GM21526 (cell line): ENCODE measurements at regions not wholly inside any gene's neighbourhood (a gene's known extent, or its start where the extent isn't known, plus 50 kb on each side); places are given as distances from the start of the nearest gene placed in this dataset.

Experiments
- ATAC-seq: cut with Tn5 transposase; IDR thresholded peaks from one replicate; pipeline ENCODE4 v1.9.1; 2021; ENCODE audit warnings: moderate library complexity; ENCODE audit not compliant: unreplicated experiment, low FRiP score

DNA sequence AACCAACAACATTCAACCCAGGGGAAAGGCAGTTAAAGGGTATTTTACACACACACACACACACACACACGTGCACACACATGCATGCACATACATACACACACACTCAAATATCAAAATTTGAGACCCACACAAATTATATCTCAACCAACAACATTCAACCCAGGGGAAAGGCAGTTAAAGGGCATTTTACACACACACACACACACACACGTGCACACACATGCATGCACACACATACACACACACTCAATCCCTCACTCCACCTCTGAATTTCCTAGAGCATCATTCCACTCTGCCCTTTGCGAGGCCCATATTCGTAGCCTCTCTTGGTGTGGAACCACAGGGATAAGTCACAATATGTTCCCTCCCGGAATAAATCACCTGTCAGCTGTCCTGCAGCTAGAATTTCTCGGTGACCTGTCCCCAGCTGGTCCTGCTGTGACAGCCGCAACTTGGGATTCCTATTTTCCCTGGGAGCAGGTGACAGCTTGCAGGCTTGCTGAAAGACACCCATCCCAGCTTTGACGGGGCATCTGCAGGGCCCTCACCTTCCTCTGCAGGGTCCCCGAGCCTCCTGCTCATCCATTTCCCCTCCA, 122.7 kb downstream of the PSMG1 start:
- no peak for ATAC-seq

DNA sequence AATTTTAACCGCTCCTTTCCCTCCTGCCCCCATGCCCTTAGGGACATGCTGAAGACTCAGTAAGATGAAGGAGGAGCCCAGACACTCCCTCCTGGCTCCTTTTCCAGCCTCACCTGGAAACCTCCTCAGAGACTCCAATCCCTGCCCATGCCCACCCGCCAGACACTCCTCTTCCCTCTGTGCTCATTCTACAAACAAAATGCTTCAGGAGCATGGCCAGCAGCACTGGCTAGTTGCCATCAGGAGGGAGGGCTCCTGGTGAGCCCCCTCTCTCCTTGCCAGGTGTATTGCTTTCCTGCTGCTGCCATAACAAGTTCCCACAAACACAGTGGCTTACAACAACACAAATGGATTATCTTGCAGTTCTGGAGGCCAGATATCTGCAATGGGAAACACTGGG, 126.1 kb downstream of the PSMG1 start:
- ATAC-seq: no peak

DNA sequence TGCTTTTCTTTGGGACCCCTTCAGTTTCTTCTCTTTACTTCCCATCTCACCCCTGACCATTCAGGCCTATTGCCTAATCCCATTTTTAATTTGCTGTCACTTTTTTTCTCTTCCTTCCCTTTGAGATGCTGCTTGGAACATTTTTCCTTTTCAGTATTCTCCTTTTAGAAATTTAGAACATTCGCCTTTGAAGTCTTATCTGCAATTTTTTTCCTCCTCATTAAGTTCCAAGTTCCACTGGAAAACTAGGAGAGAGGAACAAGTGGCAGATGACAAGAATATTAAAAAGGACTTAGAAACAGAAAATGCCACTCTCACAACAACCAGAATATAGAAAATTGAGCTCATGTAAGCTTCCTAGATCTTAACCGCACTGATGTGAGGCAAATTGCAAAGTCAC, 126.6 kb downstream of the PSMG1 start:
- ATAC-seq: no peak

DNA sequence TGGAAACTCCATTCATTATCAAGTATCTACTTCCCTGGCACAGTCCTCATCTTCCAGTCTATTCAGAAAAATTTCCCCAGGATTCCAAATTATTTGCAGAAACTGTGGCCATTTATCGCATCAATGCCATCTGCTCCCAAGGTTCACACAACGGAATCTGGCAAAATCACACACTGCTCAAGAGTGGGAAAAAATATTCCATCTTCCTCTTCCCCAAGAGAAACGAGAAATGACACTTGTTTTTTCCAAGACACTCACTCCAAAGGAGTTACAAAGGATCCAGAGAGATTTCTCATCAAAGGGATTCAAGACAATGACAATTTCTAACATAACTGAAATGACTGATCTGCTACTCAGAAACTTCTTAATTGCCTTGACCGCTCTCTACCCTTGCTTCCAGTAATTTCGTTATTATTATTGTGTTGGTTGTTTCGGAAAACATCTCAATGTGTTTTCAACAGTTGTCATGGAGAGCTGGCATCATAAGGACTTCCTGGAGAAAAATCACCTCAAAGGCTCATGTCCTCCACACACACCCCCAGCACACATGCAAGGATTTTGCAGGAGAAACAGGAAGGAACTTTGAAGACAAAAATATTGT, 128.0 kb downstream of the PSMG1 start:
- no peak for ATAC-seq

DNA sequence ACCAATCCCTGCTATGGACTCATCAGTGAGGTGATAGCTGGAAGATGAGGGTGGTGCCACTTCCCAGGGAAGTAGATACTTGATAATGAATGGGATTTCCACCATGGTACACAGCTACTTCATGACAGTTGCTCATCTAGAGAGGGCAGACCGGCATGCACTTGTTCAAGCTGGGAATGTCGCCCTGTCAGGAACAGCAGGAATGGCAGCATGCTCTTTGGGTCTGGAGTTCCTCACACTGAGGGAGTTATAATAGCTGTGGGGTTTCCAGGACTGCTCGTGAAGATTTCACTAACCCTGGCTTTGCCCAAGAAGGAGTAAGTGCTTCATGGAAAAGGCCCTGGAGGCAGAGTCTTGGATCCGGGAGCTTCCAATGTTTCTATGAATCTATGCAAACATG, 129.2 kb downstream of the PSMG1 start:
- no peak for ATAC-seq

DNA sequence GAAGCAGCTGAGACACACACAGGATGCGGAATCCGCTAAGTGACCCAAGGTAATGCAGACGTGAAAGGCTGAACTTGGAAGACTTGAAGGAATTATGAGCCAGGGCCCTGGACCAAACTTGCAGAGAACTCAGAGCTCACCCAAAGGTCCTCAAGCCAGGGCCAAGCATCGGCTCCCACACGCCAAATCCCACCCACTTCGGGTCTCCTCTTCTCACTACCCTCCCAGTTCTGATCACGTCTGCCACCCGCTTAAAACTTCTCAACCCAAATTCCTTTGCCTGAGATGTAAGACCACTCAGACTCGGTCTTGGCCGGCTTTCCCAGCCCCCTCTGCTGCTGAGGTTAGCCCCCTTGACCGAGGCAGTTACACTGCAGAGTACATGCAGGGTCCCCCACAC, 130.1 kb downstream of the PSMG1 start:
- ATAC-seq: no peak

DNA sequence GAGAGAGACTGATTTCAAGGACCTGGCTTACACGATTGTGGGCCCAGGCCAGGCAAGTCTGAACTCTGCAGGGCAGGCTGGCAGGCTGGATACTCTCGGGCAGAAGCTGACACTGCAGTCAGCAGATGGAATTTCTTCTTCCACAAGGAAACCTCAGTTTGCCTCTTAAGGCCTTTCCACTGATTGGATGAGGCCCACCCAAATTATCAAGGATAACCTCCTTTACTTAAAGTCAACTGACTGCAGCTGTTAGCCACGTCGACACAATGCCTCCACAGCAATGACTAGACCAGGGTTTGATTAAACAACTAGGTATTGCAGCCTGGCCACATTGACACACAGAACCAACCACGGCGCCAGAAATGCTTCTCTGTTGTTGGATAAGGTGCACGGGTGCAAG, 130.5 kb downstream of the PSMG1 start:
- ATAC-seq: no peak

DNA sequence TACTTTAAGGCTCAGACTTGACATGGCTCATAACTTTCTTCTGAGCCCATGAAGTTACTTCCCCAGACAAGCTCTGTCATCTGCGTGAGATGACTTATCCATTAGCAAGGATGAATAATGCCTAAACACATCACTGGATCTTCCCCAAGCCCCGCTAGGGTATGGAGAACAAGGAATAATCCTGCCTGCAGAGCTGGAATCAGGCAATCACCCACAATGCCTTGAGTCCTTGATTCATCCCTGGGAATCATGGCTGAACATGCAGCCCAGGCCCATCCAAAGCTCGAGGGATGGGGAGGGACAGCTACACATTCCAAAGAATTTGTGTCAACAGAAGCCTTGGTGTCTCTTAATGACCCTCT, 131.7 kb downstream of the PSMG1 start:
- no peak for ATAC-seq

DNA sequence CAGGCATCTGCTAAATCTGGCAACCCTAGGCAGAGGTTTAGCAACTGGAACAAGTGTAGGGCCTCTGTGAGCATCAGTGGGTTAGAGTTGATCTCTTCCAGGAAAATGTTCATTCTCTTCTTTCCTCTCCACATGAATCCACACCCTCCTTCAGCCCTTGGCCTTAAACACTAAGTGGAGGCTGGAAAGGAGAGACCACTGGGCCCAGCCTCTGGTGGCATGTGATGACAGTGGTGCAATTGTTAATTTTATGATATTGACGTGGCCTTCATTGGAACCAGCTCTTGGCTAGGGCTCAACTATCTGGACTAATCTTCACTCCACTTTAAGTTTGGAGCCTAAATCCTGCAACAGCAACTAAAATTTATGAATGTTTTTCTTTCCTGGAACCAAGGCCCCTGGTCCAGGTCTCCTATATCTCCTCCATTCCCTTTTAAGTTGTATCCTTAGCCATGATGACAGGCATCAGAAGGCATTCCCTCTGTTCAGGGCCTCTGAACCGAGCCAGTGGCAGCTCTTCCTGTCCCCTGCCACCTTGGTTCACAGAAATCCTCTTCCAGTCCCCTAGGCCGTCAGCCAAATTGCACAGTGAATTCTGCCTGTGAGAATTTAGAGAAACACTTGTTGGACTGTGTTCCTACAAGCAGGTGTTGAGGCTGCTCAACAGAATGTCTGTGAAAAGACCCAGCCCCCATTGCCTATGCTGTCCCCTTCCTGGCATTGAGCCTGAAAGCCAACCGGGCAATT, 132.2 kb downstream of the PSMG1 start:
- ATAC-seq: no peak

DNA sequence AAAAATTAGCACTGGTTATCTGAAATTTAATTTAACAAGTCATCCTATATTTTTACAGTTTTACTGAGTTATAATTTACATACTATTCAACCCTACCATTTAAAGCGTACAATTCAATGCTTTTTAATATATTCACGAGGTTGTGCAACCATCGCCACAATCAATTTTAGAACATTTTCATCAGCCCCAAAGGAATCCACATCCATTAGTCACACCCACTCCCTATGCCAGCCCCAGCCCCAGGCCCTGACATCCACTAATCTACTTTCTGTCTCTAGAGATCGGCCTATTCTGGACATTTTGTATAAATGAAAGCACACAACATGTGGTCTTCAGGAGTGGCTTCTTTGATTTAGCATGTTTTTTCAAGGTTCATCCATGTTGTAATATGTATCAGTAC, 134.7 kb downstream of the PSMG1 start:
- no peak for ATAC-seq

DNA sequence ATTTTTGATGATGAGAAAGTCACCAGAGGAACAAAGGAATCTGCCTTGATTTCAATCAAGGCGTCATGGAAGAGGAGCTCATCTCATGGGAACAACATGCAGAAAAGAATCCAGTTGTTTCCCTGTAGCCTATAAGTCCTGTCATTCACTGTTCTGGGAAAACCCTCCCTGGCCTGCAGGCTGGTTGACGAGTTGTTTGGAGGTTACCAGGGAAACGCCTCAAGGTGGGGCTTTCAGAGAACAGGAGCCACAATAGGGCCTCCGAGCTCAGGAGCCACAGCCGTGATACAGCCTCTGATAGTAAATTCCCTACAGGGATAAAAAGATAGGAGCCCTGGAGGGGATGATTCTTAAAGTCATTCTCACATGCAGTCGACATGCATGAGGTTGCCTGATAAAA, 135.2 kb downstream of the PSMG1 start:
- ATAC-seq: no peak

DNA sequence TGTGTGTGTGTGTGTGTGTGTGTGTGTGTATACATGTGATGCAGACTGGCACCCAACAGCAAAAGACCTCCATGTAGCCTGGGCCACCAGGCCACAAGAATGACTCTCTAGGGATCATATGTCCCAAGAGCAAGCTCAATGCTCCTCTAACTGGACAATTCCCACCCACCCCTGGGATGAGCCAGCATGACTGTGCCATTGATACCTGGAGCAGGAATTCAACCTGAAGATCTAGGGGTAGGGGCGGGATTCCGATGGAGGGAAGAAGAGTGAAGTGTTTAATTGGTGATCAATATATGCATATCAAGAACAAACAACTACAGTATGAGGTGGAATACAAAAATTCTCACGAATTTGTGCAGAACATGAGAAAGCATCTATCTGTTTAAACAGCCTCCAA, 136.2 kb downstream of the PSMG1 start:
- ATAC-seq: no peak

DNA sequence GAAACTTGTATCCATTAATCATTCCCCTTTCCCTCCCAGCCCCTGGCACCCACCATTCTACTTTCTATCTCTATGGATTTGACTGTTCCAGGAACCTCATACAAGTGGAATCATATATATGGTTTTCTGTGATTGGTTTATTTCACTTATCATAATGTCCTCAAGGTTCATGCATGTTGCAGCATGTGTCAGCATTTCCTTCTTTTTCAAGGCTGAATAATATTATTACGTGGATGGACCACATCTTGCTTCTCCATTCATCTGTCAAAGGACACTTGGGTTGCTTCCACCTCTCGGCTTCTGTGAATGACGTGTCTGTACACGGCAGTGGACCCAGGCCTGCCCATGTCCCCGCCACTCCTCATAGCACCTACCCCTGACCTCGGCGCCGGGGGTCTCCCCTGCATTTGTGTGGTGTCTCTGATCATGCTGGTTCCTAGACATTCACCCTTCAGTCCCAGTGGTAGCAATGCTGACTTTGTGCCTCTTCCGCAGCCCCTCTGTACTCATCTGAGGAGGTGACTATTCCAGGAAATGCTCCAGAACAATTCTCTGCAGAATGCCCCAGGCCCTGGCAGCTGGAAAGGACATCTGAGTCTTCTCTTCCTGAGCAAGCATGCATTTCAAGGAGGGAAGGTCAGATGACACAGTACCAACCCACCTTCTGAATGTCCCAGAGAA, 136.9 kb downstream of the PSMG1 start:
- ATAC-seq: no peak

DNA sequence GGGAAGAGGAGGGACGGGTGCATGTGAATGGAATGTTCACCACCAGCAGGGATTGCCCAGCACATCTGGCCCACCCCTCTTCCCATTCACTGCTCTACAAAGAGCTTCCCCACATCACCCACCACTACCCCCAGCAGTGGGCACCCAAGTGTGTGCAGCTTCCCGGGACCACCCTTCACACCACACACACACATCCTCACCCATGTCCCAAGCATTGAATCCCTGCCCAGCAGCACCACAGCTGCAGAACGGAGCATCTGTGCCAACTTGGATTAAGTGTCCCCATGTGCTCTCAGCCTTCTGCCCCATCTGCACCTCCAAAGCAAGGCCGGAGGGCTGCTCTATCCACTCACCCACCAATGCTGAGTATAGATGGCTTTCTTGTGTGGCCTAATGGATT, 141.4 kb downstream of the PSMG1 start:
- ATAC-seq: no peak

DNA sequence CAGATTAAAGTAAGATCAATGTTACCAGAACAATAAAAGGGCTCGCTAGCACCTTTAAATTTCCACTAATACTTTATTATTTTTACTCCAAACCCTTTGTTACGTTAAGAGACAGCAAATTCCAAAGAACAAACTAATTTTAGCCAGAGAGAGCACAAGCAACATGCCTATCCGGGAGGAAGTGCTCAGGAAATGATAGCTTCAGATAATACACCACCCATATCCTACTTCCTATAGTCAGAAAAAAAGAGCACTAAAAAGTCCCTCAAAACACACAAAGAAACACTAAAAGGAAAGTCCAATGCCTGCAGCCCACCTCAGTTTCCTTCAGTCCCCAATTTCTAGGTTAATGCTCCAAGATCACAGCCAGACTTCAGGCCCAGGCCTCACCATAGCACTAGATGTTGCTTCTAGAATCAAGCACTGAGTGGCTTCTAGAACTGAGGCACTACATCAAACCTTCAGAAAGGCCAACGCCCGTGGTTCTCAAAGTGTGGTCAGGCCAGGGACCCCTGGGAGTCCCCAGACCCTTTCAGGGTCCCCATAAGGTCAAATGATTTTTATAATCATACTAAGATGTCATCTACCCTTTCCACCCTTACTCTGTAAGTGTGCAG, 142.6 kb downstream of the PSMG1 start:
- no peak for ATAC-seq

DNA sequence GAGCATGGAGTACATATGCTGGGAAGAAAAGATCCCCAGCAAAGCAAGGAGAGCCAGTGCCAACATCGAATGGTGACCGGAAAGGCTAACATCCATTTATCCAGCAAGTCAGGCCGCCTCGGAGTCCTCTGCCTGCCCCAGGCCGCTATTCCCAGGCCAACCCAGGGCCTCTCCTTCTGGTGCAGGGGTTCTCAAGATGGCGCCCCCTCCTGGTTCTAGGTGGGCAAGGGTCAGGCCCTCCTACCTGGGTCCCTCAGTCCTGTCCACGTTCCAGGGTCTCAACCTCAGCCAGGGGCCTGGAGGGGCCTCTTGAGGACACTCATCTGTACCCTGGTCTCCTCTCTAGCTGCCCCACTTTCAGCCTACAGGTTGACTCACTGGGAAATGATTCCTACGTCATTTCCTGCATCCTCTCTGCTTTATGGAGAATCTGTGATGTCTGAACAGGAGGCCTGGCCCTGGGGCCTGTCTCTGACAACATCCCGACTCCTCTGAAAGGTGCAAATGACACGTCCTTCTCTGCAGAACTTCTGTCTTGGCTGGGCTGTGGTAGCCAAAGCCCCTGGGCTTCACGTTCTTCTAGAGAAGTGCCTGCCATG, 145.3 kb downstream of the PSMG1 start:
- no peak for ATAC-seq

DNA sequence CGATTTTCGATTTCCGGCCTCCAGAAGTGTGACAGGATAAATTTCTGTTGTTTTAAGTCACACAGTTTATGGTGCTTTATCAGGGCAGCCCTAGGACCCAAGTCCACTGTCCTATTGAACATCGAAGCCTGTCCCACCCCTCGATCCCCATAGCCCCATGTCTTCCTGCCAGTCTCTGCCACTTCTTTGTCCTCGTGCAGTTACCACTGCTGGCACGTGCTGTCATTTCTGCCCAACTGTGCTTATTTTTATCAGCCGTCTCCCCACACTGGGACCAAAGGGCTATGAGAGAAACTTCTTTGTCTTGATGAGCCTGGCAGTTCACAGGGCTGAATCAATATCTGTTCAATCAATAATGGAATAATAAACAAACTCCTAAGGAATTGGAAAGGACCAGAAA, 146.7 kb downstream of the PSMG1 start:
- ATAC-seq: no peak

DNA sequence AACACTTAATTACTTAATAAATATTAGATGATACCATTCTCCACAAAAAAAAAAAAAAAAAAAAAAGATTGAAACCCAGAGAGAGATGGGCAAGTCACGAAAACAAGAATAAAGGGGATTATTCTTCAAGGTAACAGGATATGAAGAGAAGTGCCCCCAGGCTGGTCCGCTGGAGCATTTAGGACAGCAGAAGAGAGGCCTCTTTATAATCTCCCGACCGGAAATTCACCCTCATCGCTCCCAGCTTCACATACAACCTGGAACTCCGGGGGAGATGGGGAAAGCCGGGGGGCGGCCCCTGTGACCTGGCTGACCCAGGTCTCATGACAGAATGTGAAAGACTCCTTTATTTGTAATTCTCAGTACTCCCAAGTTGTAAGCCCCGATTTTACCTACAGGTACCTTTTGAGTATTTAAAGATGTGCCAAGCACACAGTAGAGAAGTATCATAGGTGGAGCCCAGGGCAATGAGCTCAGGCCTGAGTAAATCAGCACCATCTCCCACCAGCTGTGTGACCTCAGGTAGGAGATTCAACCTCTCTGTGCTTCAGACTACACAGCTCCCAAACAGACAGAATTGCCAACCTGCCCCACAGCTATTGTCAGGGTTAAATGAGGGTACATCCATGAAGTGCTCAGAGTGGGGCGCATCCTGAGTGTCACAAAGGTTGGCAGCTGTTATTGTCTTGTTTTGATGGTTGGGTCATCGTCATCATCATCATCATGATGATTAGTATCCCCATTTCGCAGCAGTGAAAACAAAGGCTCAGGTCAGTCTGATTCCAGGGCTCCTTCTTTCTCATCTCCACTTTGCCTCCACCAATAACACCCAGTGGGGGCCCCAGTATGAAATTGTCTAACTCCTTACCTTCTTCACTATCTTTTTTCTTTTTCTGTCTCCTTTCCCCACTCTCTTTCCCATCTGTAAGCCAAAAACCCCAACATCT, 148.4 kb downstream of the PSMG1 start:
- ATAC-seq: no peak

DNA sequence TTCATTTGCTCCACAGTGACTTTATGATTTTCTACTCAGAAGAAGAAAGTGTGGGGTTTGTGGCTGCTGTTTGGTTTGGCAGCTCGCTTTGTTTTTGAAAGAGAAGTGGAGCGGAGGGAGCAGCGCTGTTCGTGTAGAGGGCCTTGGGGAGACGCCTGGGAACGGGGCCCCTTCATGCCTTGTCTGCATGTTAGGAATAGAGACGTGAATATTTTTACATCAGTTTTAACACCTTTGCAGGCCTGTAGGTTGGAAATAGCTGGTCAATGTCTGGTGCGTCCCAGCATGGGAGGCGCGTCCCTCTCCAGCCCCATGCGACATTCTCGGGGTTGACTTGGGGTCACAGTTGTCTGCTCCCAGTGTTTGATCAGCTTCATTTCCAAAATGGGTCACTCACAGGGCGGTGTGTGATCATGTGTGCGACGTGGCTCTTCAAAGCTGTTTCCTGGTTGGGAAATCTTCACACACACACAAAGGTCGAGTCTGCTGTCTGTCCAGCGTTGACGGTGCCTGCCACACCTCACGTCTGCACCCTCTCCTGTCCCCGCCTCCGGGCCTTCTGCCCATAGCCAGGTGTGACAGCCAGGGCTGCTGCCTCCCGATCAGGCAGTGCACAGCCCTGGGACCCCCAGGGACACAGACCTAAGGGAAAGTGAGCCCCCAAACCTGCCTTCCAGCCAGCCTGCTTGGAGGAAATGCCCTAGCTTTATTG, 149.2 kb downstream of the PSMG1 start:
- ATAC-seq: no peak
